Activated naive CD4-positive, alpha-beta T cell treated with anti-CD3 and anti-CD28 coated beads, Interleukin-2, amount 50 U/mL, for 72 hours (primary cell): ENCODE measurements at regions not wholly inside any gene's neighbourhood (a gene's known extent, or its start where the extent isn't known, plus 50 kb on each side); places are given as distances from the start of the nearest gene placed in this dataset.
"Not testable (repeated sequence)": the region's sequence is repeated elsewhere in the genome, so short reads cannot be mapped to it uniquely, and the experiment has no call there.

ENCODE experiments used
- ATAC-seq, 2 donors: fragments of 150-1000 bp; cut with Tn5 transposase; 2 replicates each; pipeline ENCODE4 v1.10.0; 2021; ENCODE audit warnings: mild to moderate bottlenecking in 2 of 2, moderate library complexity in 2 of 2
- DNase-seq, 2 donors: peaks; one replicate each; pipeline ENCODE4 v3.0.0; 2021 to 2022; ENCODE audit warnings: low spot score in 2 of 2
- H3K27ac Mint-ChIP-seq, 2 donors: one replicate each; pipeline ENCODE4 v1.8.0; 2022; ENCODE audit warnings: mild to moderate bottlenecking in 2 of 2, mixed read lengths in 2 of 2
- H3K36me3 Mint-ChIP-seq, 2 donors: one replicate each; pipeline ENCODE4 v1.8.0; 2022; ENCODE audit warnings: mixed read lengths in 2 of 2
- H3K9me3 Mint-ChIP-seq, 2 donors: one replicate each; pipeline ENCODE4 v1.8.0; 2022; ENCODE audit warnings: mixed read lengths in 2 of 2

- ATAC-seq (no peak), DNase-seq (no peak)
- no peak overlapping the region for H3K27ac Mint-ChIP-seq
- H3K9me3 Mint-ChIP-seq: peaks cover 0 to 5% of the 10 kb centered on the region in 2 donors
- H3K36me3 Mint-ChIP-seq: no peaks in the 10 kb centered on the region
Measured at GRCh38 chr5:2864515-2865105, 113.1 kb upstream of the IRX2 start.

- DNase-seq (no peak), ATAC-seq (no peak)
- Mint-ChIP-seq H3K27ac (no peak overlapping the region), H3K36me3 (no peaks in the 10 kb centered on the region), H3K9me3 (no peaks in the 10 kb centered on the region)
Measured at GRCh38 chr5:2863675-2864433, 112.4 kb upstream of the IRX2 start.

DNA sequence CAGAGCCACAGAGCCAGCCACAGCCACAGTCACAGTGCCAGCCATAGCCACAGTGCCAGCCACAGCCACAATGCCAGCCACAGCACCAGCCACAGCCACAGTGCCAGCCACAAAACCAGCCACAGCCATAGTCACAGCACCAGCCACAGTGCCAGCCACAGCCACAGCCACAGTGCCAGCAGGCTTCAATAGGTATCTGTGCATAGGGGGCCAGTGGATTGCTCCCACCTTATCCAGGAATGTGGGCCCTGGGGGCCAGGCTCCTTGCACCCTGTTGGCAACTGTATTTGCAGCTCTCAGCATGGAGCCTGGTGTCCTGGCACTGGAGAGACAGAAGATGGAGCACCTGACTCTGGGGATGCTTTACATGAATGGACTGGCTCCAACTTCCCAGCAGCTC, 111.7 kb upstream of the IRX2 start:
- ATAC-seq: no peak
- Mint-ChIP-seq H3K9me3 (no peaks in the 10 kb centered on the region), H3K27ac (no peak overlapping the region), H3K36me3 (no peaks in the 10 kb centered on the region)
- no peak for DNase-seq

DNA sequence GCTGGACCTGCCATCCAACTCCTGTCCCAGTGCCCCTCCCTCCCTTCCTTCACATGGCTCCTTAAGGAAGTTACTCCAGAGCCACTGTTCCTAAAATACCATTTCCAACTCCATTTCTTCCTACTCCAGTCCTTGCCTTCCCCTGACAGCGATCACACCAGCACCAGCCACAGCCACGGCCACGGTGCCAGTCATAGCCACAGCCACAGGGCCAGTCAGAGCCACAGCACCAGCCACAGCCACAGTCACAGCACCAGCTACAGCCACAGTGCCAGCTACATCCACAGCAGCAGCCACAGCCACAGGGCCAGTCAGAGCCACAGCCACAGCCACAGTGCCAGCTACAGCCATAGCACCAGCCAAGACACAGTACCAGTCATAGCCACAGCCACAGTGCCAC, 110.7 kb upstream of the IRX2 start:
- not testable (repeated sequence) for H3K9me3 Mint-ChIP-seq, DNase-seq, H3K27ac Mint-ChIP-seq, ATAC-seq, H3K36me3 Mint-ChIP-seq

DNA sequence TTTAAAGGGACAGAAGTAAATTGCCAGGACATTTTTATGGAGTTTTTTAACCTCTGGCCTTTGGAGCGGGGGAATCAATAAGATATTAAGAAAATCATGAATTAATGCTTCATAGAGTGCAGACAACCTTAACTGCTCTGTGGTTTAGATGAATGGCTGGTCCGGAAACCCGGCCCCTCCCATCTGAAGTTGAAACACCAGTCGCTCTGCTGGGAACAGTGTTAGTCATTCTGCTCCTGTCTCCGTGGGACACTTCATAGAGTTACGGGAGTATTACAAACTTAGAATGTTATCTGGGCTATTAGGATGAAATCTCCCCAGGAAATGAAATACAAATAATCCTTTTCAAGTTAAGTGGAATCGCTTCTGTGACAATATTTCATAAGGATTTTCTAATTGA, 110.1 kb upstream of the IRX2 start:
- H3K36me3 Mint-ChIP-seq: no peaks in the 10 kb centered on the region
- H3K27ac Mint-ChIP-seq: no peak overlapping the region

DNA sequence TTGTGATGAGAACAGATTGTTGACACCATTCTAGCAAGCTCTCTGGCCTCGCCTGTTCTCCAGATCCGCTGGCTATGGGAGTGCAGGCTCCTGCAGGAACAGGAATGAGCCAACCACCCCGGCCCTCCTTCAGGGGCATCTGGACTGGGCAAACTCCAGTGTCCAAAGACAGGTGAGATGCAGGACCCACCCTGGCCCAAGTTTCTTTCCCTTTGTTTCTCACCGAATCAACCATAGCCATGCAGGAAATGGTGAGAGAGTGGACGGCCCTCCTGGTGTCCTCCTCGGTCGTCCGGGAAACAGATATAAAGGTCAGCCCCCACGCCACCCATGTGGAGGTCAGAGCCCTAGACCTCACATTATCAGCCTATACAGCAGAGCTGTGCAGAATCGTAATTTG, 108.6 kb upstream of the IRX2 start:
- Mint-ChIP-seq H3K27ac (no peak overlapping the region), H3K36me3 (no peaks in the 10 kb centered on the region), H3K9me3 (no peaks in the 10 kb centered on the region)
- no peak for ATAC-seq
- DNase-seq: no peak

More for the DNA sequence above, 110.1 kb upstream of the IRX2 start:
- H3K9me3 Mint-ChIP-seq: no peaks in the 10 kb centered on the region
- ATAC-seq: no peak
- DNase-seq: no peak

- no peak overlapping the region for H3K27ac Mint-ChIP-seq
- ATAC-seq (no peak), DNase-seq (no peak)
- no peaks in the 10 kb centered on the region for H3K36me3 Mint-ChIP-seq
- H3K9me3 Mint-ChIP-seq: peaks cover 4 to 5% of the 10 kb centered on the region in 2 donors
Measured at GRCh38 chr5:2857837-2858236, 106.4 kb upstream of the IRX2 start.

DNA sequence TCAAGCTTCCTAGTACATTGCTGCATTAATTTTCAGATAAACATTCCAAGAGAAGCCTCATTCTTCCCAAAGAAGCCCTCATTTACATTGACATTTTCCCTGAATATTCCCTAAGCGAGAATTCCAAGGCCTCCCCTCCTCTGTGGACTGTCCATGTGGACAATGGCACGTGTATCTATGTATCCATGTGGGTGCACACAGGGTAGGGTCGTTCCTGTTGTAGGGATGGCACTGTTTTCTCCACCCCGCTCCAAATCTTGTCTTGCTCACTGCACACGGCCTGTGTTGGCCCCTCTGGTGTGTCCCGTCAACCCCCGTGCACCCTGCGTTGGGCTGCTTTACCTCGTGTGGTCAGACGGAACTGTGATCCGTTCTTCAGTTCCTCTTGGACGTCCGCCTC, 104.7 kb upstream of the IRX2 start:
- Mint-ChIP-seq H3K9me3 (peaks cover 4 to 8% of the 10 kb centered on the region in 2 donors), H3K36me3 (no peaks in the 10 kb centered on the region), H3K27ac (no peak overlapping the region)
- DNase-seq: no peak
- ATAC-seq: no peak

DNA sequence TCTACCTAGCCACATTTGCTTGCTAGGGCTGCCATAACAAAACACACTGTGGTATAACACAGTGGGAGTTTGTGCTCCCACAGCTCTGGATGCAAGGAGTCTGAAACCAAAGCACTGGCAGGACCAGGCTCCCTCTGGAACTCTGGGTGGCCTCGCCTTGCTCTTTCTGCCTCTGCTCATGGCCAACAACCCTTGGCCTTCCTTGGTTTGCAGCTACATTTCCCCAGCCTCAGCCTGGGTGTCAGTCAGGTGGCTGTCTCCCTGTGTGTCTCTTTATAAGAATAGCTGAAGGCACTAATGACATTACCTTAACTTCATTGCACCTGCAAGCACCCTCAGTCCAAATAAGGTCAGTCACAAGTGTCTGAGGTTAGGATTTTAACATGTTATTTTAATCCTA, 101.0 kb upstream of the IRX2 start:
- ATAC-seq: no peak
- peaks cover 8 to 16% of the 10 kb centered on the region in 2 donors for H3K9me3 Mint-ChIP-seq
- no peak for DNase-seq
- H3K27ac Mint-ChIP-seq: no peak overlapping the region
- H3K36me3 Mint-ChIP-seq: no peaks in the 10 kb centered on the region

DNA sequence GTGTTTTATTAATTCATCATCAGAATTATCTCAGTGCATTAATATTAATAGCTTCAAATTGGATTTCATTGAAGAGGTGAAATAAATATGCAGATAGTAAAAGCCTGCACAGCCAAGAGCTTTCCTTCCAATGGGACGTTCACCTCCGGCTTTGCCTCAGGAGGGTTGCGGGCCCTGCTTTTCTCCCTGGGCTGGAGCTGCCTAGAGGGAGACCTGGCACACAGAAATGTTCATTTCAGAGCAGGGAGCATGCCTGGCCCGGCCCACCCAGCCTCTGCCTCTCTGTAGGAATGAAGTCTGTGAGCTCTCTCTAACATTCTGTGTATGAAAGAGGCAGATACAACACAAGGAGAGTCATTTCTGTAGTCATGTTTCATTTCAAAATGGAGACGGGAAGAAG, 100.4 kb upstream of the IRX2 start:
- Mint-ChIP-seq H3K27ac (no peak overlapping the region), H3K36me3 (no peaks in the 10 kb centered on the region)

DNA sequence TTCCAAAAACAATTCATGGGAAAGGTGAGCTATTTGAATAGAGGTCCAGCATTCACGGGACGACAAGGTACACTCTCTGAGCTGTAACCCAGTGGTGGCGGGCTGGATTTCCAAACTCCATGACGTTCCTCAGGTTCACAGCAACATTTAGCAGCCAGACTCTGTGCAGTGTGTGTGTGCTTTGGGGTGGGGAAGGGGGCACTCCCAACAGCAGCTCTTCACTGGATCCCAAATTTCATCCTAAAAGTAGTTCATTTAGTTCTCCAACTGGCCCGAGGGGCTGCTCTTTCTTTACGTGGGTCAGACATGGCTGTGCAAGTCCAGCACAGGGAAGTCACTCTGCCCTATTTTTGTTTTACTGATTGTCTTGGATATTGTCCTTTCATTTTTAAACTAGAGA, 98.0 kb upstream of the IRX2 start:
- H3K27ac Mint-ChIP-seq: no peak overlapping the region
- DNase-seq (no peak), ATAC-seq (no peak)
- H3K9me3 Mint-ChIP-seq: peaks cover 8 to 16% of the 10 kb centered on the region in 2 donors
- no peaks in the 10 kb centered on the region for H3K36me3 Mint-ChIP-seq

More for the DNA sequence above, 100.4 kb upstream of the IRX2 start:
- DNase-seq (no peak), ATAC-seq (no peak)
- peaks cover 8 to 16% of the 10 kb centered on the region in 2 donors for H3K9me3 Mint-ChIP-seq

GRCh38 chr5:2848619-2849018, 97.1 kb upstream of the IRX2 start:
- Mint-ChIP-seq H3K27ac (no peak overlapping the region), H3K9me3 (peaks cover 7 to 16% of the 10 kb centered on the region in 2 donors), H3K36me3 (no peaks in the 10 kb centered on the region)
- no peak for DNase-seq
- no peak for ATAC-seq

DNA sequence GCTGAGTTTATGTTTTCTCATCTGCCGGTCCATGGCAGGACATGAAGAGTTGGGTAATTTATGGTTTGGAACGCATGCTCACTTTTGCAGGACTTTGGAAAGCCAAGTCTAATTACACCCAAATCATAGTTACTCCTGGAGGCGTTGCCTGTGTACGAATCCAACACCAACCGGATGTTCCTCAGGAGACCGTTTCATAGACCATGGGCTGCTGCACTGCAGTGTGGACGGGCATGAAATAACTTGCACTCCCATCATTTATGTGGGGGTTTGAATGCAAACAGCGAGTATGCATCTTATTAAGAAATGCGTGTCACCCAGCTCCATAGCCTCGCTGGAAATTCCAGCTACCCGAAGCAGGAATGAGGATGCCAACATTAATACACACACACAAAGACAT, 96.1 kb upstream of the IRX2 start:
- Mint-ChIP-seq H3K36me3 (no peaks in the 10 kb centered on the region), H3K27ac (no peak overlapping the region), H3K9me3 (peaks cover 3 to 12% of the 10 kb centered on the region in 2 donors)
- no peak for DNase-seq
- no peak for ATAC-seq

DNA sequence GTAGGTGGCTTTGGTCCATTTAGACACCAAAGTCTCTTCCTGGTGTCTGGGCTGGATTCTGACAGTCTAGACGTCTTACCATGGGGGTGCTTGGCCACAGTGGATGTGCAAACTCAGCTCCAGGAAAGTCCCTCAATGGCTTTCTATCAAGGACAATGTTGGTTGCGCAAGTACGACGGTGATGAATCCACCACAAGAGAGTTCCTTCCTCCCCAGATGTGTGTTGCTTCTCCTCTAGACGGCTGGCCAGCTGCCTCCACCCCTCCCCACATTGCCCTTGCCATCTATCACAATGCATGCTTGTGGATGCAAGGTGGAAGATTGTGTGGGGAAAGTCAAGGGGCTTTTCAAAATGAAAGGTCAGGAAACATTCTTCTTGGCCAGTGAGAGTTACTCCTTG, 89.7 kb upstream of the IRX2 start:
- ATAC-seq (no peak), DNase-seq (no peak)
- H3K9me3 Mint-ChIP-seq: peaks cover 5% of the 10 kb centered on the region in 2 donors

GRCh38 chr5:2840372-2840915, 89.0 kb upstream of the IRX2 start:
- ATAC-seq: no peak
- Mint-ChIP-seq H3K9me3 (peaks cover 5% of the 10 kb centered on the region in 2 donors), H3K36me3 (no peaks in the 10 kb centered on the region)

More for the DNA sequence above, 89.7 kb upstream of the IRX2 start:
- Mint-ChIP-seq H3K36me3 (no peaks in the 10 kb centered on the region), H3K27ac (no peak overlapping the region)

DNA sequence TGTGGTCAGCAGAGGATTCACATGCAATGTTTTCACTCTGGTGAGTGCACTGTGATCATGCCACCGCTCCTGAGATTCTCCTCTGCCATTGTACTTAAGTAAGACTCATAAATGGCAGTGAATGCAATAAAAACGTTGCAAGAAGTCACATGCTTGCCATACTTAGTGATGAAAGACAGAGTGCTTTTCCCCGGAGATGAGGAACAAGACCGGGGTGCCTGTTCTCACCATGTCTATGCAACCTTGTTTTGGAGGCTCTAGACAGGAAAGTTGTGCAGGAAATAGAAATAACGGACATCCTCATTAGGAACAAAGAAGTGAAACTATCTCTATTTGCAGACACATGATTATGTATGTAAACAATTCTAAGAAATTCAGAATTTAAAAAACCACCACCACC, 84.7 kb upstream of the IRX2 start:
- ATAC-seq: no peak
- peaks cover 5% of the 10 kb centered on the region in 2 donors for H3K9me3 Mint-ChIP-seq
- no peaks in the 10 kb centered on the region for H3K36me3 Mint-ChIP-seq
- no peak overlapping the region for H3K27ac Mint-ChIP-seq
- DNase-seq: no peak

More at GRCh38 chr5:2840372-2840915, 89.0 kb upstream of the IRX2 start:
- DNase-seq: no peak
- no peak overlapping the region for H3K27ac Mint-ChIP-seq

DNA sequence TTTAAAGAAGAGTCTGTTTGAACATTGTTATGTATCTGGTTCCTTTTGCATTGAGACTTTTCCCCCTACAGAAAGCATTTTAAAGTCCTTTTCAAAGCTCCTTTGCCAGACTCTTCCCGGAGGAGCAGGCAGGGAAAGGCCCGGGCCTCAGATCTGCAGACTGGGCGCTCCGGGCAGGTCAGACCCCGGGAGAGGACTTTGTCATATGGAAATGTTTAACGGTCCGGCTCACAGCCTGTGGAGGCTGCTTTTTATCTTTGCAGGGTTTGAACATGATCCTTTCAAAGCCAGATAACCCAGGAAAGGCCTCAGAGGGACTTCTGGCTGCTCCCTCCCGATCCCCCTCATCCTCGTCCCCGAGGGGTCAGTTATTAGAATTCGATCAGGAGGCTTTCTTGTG, 82.1 kb upstream of the IRX2 start:
- H3K27ac Mint-ChIP-seq: no peak overlapping the region
- peaks cover 5% of the 10 kb centered on the region in 2 donors for H3K9me3 Mint-ChIP-seq
- H3K36me3 Mint-ChIP-seq: no peaks in the 10 kb centered on the region
- ATAC-seq (no peak), DNase-seq (no peak)

DNA sequence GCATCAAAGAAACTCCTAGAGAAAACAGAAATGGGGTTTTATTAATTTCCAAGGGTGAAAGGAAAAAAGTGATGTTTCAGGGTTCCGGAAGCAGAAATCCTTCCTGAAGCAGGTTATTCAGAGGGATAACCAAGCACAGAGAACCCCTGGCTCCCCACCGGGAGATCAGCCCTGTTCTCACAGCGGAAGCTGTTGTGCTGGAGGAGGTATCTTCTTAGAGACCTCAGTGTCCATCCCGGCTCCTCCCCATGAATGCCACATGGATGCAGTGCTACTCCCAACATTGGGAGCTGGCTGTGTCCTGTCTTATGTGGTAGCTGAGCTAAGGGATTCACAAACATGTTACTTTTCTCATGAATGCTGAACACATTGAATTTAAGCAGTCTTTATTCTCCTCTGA, 80.9 kb upstream of the IRX2 start:
- no peak for DNase-seq
- no peak for ATAC-seq
- Mint-ChIP-seq H3K36me3 (no peaks in the 10 kb centered on the region), H3K9me3 (peaks cover 0 to 7% of the 10 kb centered on the region in 2 donors), H3K27ac (no peak overlapping the region)
